GF-D8 (cell line): ENCODE measurements at regions not wholly inside any gene's neighbourhood (a gene's known extent, or its start where the extent isn't known, plus 50 kb on each side); places are given as distances from the start of the nearest gene placed in this dataset.

Experiments
- DNase-seq: peaks from one replicate; lab custom pipeline; 2025; lab: John Stamatoyannopoulos, UW

GRCh38 chr18:69216321-69216720 is 184.4 kb upstream of the DOK6 start:
- DNase-seq = no peak

DNA sequence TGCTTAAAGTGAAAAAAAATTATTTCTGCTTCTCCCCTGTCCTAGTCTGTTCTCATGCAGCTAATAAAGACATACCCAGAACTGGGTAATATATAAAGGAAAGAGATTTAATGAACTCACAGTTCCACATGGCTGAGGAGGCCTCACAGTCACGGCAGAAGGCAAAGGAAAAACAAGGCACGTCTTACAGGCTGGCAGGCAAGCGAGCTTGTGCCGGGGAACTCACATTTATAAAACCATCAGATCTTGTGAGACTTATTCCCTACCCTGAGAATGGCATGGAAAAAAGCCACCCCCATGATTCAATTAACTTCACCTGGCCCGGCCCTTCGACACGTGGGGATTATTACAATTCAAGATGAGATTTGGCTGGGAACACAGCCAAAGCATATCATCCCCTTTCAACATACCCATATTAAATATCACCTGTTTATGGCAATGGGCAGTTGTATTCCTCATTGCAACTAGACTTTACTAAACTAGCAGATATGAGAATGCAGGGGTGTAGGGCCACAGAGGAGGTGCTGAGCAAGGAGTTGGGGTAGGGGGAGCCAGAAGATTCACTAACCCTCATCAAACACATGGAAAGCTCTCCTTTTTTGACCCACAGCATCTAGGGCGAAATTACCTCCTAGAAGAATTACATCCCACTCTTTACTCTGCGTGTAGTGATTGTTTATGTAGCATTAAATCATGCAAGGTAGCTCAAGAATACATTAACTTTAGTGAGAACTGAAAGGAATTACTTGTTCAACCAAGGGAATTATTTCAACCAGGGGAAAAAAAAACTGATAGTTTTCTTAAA is 183.3 kb upstream of the DOK6 start:
- DNase-seq = no peak

DNA sequence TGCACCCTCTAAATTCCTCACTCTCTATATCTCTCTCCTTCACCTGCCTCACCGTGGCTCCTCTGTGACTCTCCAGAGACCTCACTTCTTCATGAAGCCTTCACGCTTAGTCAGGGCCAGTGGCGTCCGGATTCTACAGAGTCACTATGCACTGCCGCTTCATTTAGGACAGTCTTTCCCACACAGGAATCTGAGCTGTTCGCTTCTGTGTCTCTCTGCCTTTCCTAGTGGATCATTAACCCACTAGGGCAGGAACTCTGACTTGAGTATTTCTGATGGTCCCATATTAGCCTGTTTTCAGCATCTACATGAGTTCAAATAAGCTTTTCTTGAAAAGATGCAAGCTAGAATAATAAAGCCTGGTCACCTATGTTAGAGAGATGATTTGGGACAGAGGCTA is 180.2 kb upstream of the DOK6 start:
- DNase-seq = no peak

DNA sequence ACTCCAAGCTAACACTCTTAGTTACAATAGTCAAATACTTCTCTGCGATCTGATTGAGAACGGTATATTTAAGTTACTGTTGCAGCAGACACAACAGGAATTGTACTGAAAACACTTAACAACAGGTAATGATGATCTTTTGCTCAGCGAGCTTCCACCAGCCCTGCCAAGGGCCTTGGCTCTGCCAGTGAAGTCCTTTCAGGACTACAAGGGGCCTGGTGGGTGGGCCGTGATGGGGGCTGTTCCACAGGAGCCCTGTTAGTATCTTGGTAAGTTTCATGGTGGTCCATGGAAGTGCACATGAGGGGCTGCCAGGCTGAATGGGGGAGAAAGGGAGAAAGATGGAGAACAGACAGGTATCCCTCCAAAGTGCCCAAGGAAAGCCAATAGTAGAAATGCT is 178.6 kb upstream of the DOK6 start:
- no peak for DNase-seq

GRCh38 chr18:69226971-69227370 is 173.7 kb upstream of the DOK6 start:
- DNase-seq = no peak

DNA sequence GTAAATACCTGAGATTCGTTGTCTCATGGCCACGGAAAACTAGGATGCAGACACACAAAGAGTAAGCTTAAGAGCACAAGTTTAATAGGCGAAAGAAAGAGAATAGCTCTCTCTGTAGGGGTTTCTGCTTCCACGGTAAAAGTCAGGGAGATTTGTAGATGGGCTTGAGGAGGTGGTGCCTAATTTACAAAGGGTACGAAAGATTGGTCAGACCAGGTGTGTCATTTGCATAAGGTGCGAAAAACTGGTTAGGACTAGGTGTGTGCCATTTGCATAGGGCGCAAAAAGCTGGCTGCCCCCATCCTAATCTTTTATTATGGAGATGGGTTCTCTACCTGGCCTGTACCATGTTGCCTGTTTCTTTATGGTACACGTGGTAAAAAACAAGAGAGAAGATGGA is 170.5 kb upstream of the DOK6 start:
- DNase-seq = no peak

- no peak for DNase-seq
Observed at GRCh38 chr18:69233465-69234054, 167.1 kb upstream of the DOK6 start.

GRCh38 chr18:69239849-69240674 is 160.6 kb upstream of the DOK6 start:
- no peak for DNase-seq

- no peak for DNase-seq
Observed at GRCh38 chr18:69246027-69246426, 154.7 kb upstream of the DOK6 start.

GRCh38 chr18:69250305-69251151 is 150.2 kb upstream of the DOK6 start:
- DNase-seq = no peak

DNA sequence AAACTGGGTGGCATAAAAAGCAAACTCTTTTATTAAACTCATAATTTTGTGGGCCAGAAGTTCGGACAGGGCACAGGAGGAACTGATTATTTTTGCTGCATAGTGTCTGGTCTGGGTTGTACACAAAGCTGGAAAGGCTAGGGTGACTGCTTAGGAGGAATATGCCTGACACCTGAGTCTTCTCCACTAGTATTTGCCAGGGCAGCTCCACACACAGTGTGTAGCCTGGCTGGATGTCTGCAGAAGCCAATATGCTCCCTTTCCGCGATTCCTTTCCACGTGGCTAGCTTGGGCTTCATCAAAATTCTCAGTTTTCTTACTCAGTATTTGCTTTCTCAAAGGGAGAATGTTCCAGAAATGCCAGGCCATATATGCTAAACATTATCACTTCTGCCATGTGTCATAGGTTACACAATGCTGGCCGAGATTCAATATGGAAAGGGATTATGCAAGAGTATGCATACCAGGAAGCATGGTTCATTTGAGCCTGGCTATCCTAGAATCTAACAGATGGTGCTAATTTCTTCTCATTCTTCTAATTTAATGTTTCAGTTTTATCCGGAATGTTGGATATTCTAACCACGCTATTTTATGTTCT is 142.7 kb upstream of the DOK6 start:
- DNase-seq = no peak

GRCh38 chr18:69259282-69259681 is 141.4 kb upstream of the DOK6 start:
- DNase-seq = no peak

DNA sequence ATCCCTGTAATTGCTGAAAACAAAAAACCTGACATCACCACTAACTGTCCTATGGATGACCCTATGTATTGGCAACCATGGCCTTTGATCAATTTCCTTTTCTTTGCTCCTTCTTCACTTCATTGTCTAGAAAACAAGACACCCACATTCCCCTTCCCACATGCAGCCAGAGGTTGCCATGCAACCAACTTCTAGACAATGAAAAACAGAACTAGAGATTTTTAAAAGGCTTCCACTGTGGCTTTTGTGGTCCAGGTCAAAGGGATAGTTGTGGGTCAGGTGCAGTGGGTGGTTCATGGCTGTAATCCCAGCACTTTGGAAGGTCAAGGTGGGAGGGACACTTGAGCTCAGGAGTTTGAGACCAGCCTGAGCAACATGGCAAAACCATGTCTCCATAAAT is 139.3 kb upstream of the DOK6 start:
- DNase-seq = no peak

GRCh38 chr18:69265656-69266055 is 135.0 kb upstream of the DOK6 start:
- no peak for DNase-seq

GRCh38 chr18:69267895-69268294 is 132.8 kb upstream of the DOK6 start:
- DNase-seq = no peak

- no peak for DNase-seq
Observed at GRCh38 chr18:69282371-69282770, 118.3 kb upstream of the DOK6 start.

DNA sequence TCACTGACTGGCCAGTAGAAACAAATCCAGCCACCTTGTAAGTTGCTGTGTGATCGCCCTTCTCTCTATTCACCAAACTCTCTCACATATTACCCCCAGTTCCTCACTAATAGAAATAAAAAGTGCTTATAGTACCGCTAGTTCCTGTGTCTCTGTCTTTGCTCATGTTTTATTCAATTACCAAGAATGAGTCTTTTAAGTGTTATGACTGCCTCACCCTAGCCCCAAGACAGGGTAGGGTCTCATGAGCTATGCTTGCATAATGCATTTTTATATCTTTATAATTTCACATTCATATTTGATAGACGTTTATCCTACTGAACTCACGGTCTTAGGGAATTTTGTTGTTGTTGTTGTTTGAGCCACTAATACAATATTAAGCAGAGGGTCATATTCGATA is 109.6 kb upstream of the DOK6 start:
- DNase-seq = no peak

GRCh38 chr18:69291755-69292154 is 108.9 kb upstream of the DOK6 start:
- DNase-seq = no peak

- no peak for DNase-seq
Observed at GRCh38 chr18:69300185-69300584, 100.5 kb upstream of the DOK6 start.

DNA sequence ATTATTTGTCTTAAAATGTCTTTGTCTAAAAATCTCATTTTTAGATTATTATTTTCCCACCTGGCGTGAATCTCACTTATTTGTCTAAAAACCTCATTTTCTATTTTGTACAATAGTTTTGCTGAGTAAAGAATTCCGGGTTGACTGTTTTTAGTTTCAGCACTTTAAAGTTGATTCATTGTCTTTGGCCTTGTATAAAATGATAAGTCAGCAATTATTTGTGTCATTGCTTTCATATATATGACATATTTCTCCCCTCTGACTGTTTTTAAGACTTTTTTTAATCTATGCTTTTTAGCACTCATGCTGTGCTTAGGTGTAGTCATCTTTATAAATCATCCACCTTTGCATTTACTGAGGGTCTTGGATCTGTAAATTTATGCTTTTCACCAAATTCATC is 92.1 kb upstream of the DOK6 start:
- DNase-seq = no peak

- DNase-seq = no peak
Observed at GRCh38 chr18:69326094-69326493, 74.6 kb upstream of the DOK6 start.

DNA sequence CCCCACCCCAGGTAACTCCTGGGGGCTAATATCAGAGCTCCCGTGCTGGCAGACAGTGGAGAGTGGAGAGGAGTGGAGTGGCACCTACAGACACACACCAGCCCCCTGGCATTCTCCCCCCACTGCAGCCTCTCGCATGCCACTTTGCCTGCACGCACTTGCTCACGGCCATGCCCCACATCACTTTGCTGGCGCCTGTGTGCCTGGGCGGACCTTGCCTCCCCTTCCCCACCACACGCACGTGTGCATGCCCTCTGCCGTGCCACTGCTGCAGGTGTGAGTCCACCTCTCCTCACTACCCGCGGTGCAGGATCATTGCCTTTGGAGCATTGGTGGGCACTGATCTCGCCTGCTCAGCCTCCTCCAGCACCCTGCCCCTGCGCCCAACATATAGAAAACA is 72.6 kb upstream of the DOK6 start:
- DNase-seq = no peak
